ENCODE measurements at regions not wholly inside any gene's neighbourhood (a gene's known extent, or its start where the extent isn't known, plus 50 kb on each side); places are given as distances from the start of the nearest gene placed in this dataset.
"Not testable (repeated sequence)": the region's sequence is repeated elsewhere in the genome, so short reads cannot be mapped to it uniquely, and the experiment has no call there.

GRCh38 chrX:25897758-25898157, 240.4 kb upstream of the MAGEB18 start:
- Histone ChIP-seq H3K9me3 (no peaks in the 10 kb centered on the region), H3K4me3 (ENCODE audit: low read depth, low read length) (no peak overlapping the region), H3K4me1 (no peaks in the 10 kb centered on the region), H3K27me3 (no peaks in the 10 kb centered on the region), H3K36me3 (no peaks in the 10 kb centered on the region)
- TF ChIP-seq CTCF (IDR thresholded peaks at IDR 0.05; ENCODE audit: low read depth, low read length), result no peak
- no peak for DNase-seq

GRCh38 chrX:25905728-25906127, 232.4 kb upstream of the MAGEB18 start:
- DNase-seq; H3K4me3 ChIP-seq (ENCODE audit: low read depth, low read length); H3K9me3 ChIP-seq; H3K27me3 ChIP-seq; H3K4me1 ChIP-seq; H3K36me3 ChIP-seq: not testable (repeated sequence)

- Histone ChIP-seq H3K9me3 (no peaks in the 10 kb centered on the region), H3K4me3 (ENCODE audit: low read depth, low read length) (no peak overlapping the region), H3K27me3 (no peaks in the 10 kb centered on the region), H3K36me3 (no peaks in the 10 kb centered on the region), H3K4me1 (no peaks in the 10 kb centered on the region)
- no peak for DNase-seq
- TF ChIP-seq CTCF (IDR thresholded peaks at IDR 0.05; ENCODE audit: low read depth, low read length), result no peak
Observed at GRCh38 chrX:25925946-25926345, 212.2 kb upstream of the MAGEB18 start.

- TF ChIP-seq CTCF (IDR thresholded peaks at IDR 0.05; ENCODE audit: low read depth, low read length), result no peak
- Histone ChIP-seq H3K4me3 (ENCODE audit: low read depth, low read length) (no peak overlapping the region), H3K27me3 (no peaks in the 10 kb centered on the region), H3K9me3 (no peaks in the 10 kb centered on the region), H3K4me1 (no peaks in the 10 kb centered on the region), H3K36me3 (no peaks in the 10 kb centered on the region)
- DNase-seq, result no peak
Observed at GRCh38 chrX:25928316-25928715, 209.8 kb upstream of the MAGEB18 start.

- H3K9me3 ChIP-seq, result no peaks in the 10 kb centered on the region
- H3K36me3 ChIP-seq, result no peaks in the 10 kb centered on the region
- H3K4me1 ChIP-seq, result no peaks in the 10 kb centered on the region
- H3K4me3 ChIP-seq (ENCODE audit: low read depth, low read length), result no peak overlapping the region
- no peak for DNase-seq
- no peak for TF ChIP-seq CTCF (IDR thresholded peaks at IDR 0.05; ENCODE audit: low read depth, low read length)
- no peaks in the 10 kb centered on the region for H3K27me3 ChIP-seq
Observed at GRCh38 chrX:25941087-25941486, 197.1 kb upstream of the MAGEB18 start.

GRCh38 chrX:25941559-25942250, 196.4 kb upstream of the MAGEB18 start:
- Histone ChIP-seq H3K9me3 (no peaks in the 10 kb centered on the region), H3K27me3 (no peaks in the 10 kb centered on the region), H3K36me3 (no peaks in the 10 kb centered on the region), H3K4me3 (ENCODE audit: low read depth, low read length) (no peak overlapping the region), H3K4me1 (no peaks in the 10 kb centered on the region)
- no peak for TF ChIP-seq CTCF (IDR thresholded peaks at IDR 0.05; ENCODE audit: low read depth, low read length)
- DNase-seq, result no peak
